Right atrium auricular region (tissue), 2 donors: ENCODE measurements at regions not wholly inside any gene's neighbourhood (a gene's known extent, or its start where the extent isn't known, plus 50 kb on each side); places are given as distances from the start of the nearest gene placed in this dataset.

ENCODE experiments used
- DNase-seq: peaks from one replicate; pipeline ENCODE4 v3.0.0-alpha.2; 2019; ENCODE audit warnings: low spot score
- H3K27ac ChIP-seq, 2 donors: fragments of 200-600 bp; sonication (generic); 1 replicate in 1 of 2; 2 replicates in 1 of 2; pipeline ENCODE4 v1.5.1; 2016 to 2019
- H3K27me3 ChIP-seq, 2 donors: fragments of 200-600 bp; sonication (generic); one replicate each; pipeline versions ENCODE4 v1.5.1 to v1.6.0; 2017 to 2019
- H3K36me3 ChIP-seq: fragments of 200-600 bp; sonication (generic); one replicate; pipeline ENCODE4 v1.5.1; 2016
- H3K4me1 ChIP-seq, 2 donors: fragments of 200-600 bp; sonication (generic); one replicate each; pipeline versions ENCODE4 v1.5.1 to v1.6.0; 2017 to 2019
- H3K4me3 ChIP-seq, 2 donors: fragments of 200-600 bp; sonication (generic); 1 replicate in 1 of 2; 2 replicates in 1 of 2; pipeline ENCODE4 v1.5.1; 2017 to 2019; ENCODE audit warnings: mild to moderate bottlenecking in 1 of 2, moderate library complexity in 1 of 2
- H3K9me3 ChIP-seq, 2 donors: fragments of 200-600 bp; sonication (generic); one replicate each; pipeline ENCODE4 v1.5.1; 2019
- CTCF ChIP-seq, 2 donors: fragments of 200-600 bp; sonication (generic); IDR thresholded peaks; one replicate each; pipeline ENCODE4 v1.5.1; 2019; ENCODE audit warnings: antibody characterized with exemption in 2 of 2

GRCh38 chr12:131507094-131507493 lies 203.8 kb upstream of the SFSWAP start:
- Histone ChIP-seq H3K9me3 (no peaks in the 10 kb centered on the region), H3K4me1 (no peaks in the 10 kb centered on the region), H3K27me3 (no peaks in the 10 kb centered on the region), H3K4me3 (no peak overlapping the region), H3K27ac (no peak overlapping the region), H3K36me3 (no peaks in the 10 kb centered on the region)
- no peak for DNase-seq
- TF ChIP-seq CTCF (IDR thresholded peaks at IDR 0.05): no peak

- H3K4me1 ChIP-seq: no peaks in the 10 kb centered on the region
- no peak for TF ChIP-seq CTCF (IDR thresholded peaks at IDR 0.05)
- no peaks in the 10 kb centered on the region for H3K36me3 ChIP-seq
- H3K9me3 ChIP-seq: no peaks in the 10 kb centered on the region
- H3K27me3 ChIP-seq: no peaks in the 10 kb centered on the region
- H3K27ac ChIP-seq: no peak overlapping the region
- DNase-seq: no peak
- H3K4me3 ChIP-seq: no peak overlapping the region
Observed at GRCh38 chr12:131507881-131508280, 203.0 kb upstream of the SFSWAP start.

- H3K27ac ChIP-seq: no peak overlapping the region
- H3K4me3 ChIP-seq: no peak overlapping the region
- H3K9me3 ChIP-seq: peaks cover 0 to under 1% of the 10 kb centered on the region in 2 donors
- no peaks in the 10 kb centered on the region for H3K4me1 ChIP-seq
- H3K27me3 ChIP-seq: no peaks in the 10 kb centered on the region
- TF ChIP-seq CTCF (IDR thresholded peaks at IDR 0.05): no peak
- DNase-seq: no peak
- no peaks in the 10 kb centered on the region for H3K36me3 ChIP-seq
Observed at GRCh38 chr12:131509701-131510100, 201.2 kb upstream of the SFSWAP start.

- no peaks in the 10 kb centered on the region for H3K4me1 ChIP-seq
- no peak for TF ChIP-seq CTCF (IDR thresholded peaks at IDR 0.05)
Observed at GRCh38 chr12:131510431-131510830, 200.5 kb upstream of the SFSWAP start.

GRCh38 chr12:131511391-131511802 lies 199.5 kb upstream of the SFSWAP start:
- H3K36me3 ChIP-seq: no peaks in the 10 kb centered on the region
- TF ChIP-seq CTCF (IDR thresholded peaks at IDR 0.05): no peak

More at GRCh38 chr12:131510431-131510830, 200.5 kb upstream of the SFSWAP start:
- no peaks in the 10 kb centered on the region for H3K36me3 ChIP-seq
- no peak overlapping the region for H3K27ac ChIP-seq
- DNase-seq: no peak
- H3K4me3 ChIP-seq: no peak overlapping the region
- peaks cover 0 to 7% of the 10 kb centered on the region in 2 donors for H3K9me3 ChIP-seq
- no peaks in the 10 kb centered on the region for H3K27me3 ChIP-seq

GRCh38 chr12:131511803-131512561 lies 198.9 kb upstream of the SFSWAP start:
- H3K27ac ChIP-seq: no peak overlapping the region
- no peaks in the 10 kb centered on the region for H3K36me3 ChIP-seq
- H3K4me1 ChIP-seq: no peaks in the 10 kb centered on the region
- no peaks in the 10 kb centered on the region for H3K27me3 ChIP-seq
- DNase-seq: no peak
- peaks cover 0 to 7% of the 10 kb centered on the region in 2 donors for H3K9me3 ChIP-seq
- no peak overlapping the region for H3K4me3 ChIP-seq
- TF ChIP-seq CTCF (IDR thresholded peaks at IDR 0.05): no peak

More at GRCh38 chr12:131511391-131511802, 199.5 kb upstream of the SFSWAP start:
- Histone ChIP-seq H3K4me1 (no peaks in the 10 kb centered on the region), H3K27ac (no peak overlapping the region), H3K27me3 (no peaks in the 10 kb centered on the region), H3K4me3 (no peak overlapping the region), H3K9me3 (peaks cover 0 to 7% of the 10 kb centered on the region in 2 donors)
- DNase-seq: no peak
